ENCODE measurements at regions not wholly inside any gene's neighbourhood (a gene's known extent, or its start where the extent isn't known, plus 50 kb on each side); places are given as distances from the start of the nearest gene placed in this dataset.

DNA sequence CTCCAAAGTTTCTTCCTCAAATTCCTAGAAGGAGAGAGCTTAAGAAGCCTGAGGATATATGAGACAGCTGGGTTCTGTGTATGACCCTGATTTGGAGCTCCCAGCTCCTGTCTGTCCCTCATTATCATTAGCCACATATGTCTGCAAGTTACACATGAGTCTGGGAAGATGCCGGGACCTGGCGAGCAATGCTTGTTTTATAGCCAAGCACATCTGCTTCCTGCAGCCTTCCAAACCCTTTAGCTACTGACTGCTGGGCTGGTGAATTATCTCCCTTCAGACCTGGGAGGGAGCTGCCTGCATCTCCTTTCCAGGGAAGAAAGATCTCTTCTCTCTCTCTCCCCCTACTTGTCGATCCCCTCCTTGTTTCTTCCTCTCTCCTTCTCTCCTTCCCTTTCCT is 556.7 kb upstream of the BOD1L1 start:
- no peak for DNase-seq

DNA sequence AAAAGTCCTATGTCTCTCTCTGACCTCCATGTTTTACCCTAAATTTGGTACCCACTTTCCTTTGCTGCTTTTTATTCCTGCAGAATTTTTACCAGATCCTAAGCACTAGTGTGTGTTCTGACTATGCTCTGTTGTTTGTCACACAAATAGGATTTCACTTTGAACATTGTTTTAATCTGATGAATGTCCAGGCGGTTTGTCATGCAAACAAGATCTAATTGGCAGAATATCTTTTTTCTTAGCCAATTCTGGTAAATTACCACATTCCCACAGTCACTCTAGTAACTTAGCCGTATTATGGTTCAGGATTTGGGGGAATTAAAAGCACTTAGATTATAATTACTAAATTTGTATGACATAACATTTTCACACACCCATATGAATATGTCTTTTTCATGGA is 557.2 kb upstream of the BOD1L1 start:
- no peak for DNase-seq

DNA sequence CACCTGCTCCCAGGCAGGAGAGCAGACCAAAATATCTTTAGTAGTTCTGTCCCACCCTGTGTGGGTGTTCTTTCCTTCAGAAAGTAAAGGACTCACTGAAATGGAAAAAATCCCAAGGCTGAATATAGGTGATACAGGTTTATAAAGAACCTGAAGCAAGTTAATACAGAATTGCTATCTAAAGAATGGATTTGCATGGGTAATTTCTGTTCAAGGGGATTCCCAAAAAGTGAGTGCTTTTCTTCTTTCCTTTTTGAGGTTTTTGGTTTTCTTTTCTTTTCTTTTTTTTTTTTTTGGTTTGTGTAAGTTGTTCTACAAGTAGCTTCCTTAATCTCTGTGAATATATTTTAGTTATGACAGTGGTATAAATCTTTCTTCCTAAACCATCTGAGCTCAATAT is 560.7 kb upstream of the BOD1L1 start:
- DNase-seq, result no peak

DNA sequence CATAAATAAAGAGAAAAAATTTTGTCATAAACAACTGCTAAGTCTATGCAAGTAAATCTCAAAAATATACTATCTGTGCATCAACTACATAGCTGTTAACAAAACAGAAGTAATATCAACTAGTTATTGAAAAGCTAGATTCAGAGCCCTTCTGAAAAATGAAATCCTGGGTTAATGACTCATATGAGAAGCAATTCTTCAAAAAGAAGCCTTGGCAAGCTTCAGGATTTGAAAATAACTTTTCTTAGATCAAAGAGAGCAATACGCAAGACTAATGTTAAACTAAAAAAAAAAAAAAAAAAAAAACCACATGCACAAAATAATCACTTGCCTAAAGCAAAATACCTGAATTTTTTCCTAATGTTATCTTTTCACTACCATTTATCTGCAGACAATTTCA is 566.1 kb upstream of the BOD1L1 start:
- DNase-seq, result no peak

DNA sequence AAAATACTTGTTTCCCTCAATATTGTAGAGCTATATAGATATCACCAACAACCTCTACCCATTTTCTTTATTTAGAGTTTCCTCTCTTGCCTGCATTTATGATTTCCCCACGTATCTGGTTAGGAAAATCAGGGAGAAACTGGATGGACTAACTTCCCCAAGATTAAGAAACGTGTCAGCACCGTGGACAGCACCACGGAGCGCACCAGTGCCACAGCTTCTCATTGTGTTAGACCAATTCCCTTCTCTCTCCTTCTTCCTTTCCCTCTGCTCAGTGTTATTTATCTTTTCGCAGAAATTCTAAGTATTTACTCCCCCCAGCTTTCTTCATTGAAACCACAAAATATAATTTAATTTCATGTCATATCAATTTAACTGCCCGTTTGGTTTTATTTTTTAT is 568.6 kb upstream of the BOD1L1 start:
- no peak for DNase-seq

DNA sequence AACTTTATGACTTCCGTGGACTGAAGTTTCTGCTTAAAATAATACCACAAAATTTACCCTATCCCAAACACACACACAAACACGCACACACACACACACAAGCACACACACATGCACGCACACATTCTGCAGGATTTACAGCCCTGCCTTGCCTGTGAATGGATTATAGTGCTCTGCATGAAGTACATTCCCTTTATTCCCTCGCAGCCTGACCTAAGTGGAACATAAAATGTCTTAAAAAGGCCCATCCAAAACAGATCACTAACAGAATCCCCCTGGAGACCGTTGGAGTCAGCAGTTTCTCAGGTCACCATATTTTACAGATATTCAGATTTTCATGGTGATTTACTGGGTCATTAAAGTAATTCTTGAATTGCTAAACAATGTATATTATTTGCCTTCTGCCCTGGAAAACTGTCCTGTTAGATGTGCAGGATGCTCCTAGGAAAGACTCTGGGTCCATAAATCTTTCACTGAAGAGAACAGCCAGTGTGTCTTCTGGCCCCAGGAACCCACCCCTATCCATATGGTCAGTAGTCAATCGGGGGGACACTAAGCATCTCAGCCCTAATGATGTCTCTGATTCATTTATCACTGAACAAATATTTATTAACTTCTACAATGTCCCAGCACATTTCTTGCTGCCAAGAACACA is 587.7 kb upstream of the BOD1L1 start:
- DNase-seq, result no peak

DNA sequence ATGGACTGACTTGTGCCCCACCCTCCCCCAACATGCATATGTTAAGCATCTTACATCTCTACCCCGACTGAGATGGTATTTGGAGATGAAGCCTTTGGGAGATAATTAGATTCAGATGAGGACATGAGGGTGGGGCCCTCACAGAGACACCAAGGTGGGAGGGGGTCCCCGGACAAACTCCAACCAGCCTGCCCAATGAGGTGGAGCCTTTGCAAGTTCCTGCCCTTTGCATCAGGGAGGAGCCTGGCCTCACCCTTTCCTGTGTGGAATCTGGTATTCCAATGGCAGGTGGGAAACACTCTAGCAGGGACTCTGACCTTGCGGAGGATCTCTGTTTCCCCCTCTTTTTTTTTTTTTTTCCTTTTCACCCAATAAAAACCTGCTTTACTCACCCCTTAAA is 589.9 kb upstream of the BOD1L1 start:
- no peak for DNase-seq

DNA sequence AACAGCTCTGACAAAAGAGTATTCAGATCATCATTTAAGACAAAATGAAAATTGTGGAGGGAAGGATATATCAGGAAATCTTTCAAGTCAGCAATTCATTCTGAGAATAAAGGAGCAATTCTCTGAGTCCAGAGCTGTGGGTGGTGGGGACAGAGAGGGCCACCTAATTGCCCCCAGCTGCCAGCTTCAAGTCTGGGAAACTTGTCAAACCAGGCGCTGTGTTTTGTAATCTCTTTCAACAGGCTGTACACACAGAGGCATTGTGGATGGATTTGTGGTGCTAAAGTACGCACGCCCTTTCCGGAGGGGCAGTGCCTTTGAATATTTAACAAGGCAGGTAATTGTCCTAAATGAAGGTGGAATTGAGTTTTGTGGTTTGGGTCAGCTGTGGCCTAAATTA is 591.1 kb upstream of the BOD1L1 start:
- no peak for DNase-seq

DNA sequence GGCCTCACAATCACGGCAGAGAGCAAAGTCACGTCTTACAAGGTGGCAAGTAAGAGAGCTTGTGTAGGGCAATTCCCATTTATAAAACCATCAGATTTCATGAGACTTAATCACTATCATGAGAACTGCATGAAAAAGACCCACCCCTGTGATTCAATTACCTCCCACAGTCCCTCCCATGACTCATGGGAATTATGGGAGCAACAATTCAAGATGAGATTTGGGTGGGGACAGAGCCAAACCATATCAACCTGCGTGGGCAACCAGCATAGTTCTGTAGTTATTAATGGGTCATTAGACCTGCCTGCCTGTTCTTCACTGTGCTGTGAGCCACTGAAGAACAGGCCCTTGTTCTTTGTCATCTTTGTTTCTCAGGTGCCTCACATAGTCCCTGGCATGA is 593.7 kb upstream of the BOD1L1 start:
- no peak for DNase-seq

DNA sequence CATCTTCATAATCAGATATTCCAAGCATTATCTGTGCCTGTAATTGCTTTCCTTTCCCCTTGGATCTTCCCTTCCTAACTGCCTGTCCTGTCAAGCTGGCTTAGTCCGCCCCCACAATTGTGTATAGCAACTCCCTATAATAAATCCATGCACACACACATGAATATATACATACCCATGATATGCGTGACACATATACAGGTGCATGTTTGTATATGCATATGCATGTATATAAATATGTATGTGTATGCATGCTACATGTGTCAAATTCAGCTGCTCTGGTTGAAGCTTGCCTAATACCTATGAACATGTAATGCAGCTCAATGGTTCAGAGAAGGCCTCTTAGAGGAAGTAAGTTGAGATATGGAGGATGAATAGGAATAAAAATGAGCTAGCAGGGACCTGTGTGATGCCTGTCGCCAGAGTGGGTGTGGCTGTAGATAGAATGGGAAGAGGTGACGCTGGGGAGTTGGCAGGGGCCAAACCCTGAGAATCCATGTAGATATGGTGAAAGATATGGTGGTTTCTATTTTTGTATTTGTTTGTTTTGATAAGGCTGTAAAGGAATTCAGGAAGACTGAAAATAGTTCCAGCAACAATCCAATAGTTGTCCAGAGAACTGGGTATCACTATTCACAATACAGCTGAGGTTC is 595.0 kb upstream of the BOD1L1 start:
- no peak for DNase-seq

DNA sequence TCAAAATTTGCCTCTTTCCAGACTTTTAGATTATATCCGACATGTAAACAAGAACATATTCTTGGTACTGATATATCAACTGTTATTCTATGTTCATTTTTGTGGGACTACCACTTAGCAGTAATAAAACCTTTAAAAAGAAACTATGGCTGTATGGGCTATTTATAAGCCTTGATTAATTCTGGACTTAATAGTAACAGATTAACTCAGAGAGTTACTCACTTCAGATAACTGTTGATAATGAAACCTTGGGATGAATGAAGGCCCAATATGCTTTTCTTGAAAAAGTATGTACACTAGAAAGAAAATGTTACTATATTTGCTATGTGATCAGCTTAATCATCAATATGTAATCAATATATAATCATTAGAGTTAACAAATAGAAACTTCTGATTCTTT is 595.9 kb upstream of the BOD1L1 start:
- no peak for DNase-seq

DNA sequence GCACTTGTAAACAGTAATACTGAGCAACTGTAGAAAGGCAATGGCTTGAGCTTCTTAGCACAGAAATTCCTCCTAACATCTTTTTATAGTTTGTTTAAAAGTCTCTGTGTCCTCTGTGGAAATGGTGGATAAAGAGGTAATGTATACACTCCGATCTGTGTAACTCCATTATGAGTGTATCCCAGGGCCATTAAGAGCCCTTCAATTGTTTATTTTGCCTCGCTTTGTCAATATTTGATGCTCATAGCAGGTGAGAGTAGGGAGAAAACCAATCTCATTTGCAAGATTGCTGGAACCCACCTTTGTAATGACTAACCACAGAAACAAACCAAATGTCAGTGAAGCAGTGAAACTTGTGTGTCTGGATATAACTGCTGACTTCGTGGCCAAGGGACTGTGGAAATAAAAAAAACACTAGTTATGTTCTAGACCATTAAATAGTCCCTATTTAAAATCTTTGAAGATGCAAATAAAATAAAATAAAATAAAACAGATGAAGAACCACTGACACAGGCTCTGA is 598.2 kb upstream of the BOD1L1 start:
- DNase-seq, result no peak

DNA sequence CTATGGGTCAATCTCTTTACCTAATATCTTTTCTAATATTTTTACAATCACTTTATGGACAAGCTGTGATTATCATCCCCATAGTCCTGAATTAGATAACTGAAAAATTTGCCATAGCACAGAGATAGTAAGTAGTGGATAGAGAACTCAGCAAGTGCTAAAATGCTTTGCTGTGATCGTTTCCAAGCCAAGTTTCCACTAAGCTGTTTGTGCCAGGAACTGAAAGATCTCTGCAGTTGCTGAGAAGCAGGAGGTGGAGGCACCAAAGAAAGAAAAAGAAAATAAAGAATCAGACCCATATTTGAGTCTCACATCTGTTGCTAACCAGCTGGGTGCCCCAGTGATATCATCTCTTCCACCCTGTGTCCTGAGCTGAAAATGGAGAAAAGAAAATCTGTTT is 605.6 kb upstream of the BOD1L1 start:
- no peak for DNase-seq

DNA sequence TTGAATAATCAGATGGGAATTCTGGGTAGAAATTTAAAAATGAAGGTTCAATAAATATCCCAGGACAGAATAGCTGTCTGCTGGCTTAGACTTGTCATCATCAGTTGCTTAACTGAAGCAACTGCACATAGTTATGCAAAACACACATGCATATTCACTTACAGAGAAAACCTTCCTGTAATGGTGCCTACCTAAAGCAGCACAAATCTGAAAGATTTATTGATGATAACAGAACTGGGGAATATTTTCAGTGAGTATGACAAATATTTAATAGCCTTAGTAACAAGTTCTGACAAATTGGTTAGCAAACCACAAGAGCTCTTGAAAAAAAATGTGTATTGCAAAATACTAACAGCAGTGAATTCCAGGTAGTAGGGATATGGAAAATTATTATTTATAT is 606.8 kb upstream of the BOD1L1 start:
- no peak for DNase-seq

DNA sequence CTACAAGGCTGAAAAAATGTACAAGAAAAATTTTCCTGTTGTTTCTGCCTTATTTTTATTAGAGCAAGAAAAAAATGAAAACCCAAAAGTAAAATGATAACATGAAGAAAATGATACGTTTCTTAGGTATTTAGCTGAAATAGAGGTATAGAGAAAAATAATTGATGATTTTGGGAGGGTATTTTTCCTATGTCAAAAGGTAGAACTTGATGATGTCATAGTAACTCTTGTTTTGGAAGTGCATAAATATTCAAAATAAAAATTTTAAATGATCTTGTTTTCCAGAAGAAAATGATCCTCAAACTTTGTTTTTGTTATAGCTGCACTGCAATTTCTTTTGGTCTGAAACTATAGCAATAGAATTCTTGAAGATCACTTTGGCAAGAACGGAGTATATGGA is 608.8 kb upstream of the BOD1L1 start:
- DNase-seq, result no peak

DNA sequence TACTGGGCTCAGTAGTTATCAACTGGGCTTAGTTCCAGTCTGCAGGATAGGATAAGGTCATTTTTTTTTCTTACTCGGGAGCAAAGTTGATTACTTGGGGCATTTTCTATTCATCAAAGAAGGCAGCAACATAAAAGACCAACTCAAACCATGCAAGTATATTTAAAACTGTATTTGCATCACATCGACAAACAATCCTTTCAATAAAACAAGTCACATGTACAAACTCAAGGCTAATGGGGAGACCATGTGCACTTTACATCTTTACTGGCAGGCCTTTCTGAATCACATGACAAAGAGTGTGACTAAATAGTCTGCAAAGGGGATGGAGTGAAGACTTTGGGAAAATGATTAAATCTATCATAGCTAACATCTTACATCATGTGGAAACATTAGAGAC is 610.4 kb upstream of the BOD1L1 start:
- no peak for DNase-seq

DNA sequence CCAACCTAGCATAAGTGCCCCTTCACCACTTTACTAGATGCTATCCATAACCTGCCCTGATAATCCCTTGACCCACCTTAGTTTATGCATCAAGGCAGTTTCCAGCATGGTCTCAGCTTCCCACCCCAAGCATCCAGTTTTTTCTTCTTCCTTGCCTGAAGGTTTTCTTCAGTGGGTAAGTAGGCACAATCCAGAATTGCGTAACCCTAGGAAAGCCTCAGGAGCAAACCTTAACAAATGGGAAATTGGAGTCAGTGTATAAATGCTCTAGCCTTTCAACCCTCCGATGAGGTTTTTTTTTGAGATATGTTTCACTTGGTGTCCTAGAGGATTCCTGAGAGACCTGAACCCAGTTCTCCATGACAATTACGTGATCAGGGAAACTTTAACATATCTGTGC is 614.0 kb upstream of the BOD1L1 start:
- DNase-seq, result no peak

DNA sequence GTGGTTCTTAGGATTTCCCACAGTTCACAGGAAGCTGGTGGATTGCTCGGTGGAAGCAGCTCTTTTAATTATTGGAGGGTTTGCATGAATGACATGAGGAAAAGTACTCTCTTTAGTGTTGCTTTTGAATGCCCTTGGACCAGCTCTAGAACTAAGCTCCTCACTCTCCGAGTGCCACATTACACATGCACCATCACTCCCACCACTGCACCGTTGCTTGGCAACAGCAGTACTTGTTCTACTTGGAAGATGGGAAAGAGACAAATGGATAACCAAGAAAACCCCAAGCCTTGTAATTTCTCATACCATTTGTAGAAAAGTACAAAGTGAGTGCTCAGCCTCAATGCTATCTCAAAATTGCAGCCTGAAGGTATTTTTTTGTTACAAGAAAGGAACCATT is 620.2 kb upstream of the BOD1L1 start:
- no peak for DNase-seq

DNA sequence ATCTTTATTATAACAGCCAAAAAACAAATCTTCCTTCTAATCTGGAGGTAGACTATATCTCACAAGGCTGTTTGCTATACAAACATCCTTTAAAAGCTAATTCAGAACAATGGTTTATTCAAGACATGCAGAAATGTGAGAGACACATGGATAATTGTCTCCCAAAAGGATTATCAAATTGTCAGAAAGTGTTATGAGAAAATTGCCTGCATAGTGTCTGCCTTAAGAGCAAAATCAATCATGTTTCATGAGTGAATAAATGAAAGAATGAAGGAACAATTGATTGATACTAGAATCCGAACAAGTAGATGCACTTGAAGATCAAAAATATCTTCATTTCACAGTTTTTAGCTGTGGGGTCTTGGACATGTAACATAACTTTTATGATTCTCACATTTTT is 621.7 kb upstream of the BOD1L1 start:
- no peak for DNase-seq

DNA sequence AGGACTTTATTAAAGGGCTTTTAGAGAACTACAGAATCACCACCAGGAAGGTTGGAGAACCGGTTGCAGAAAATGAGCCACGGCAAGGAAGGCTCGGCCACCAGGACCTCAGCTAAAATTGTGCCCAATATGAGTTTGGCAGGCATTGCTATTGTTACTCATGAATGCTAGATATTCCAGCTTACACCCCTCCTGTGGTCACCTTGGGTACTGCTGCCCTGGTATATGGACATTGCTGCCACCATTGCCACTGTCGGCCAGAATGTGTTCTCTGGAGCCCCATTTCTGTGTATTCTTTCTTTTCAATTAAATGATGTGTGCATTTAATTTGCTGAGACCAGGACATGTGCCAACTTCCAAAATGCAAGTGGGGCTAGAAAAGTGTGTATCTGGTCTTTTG is 626.7 kb upstream of the BOD1L1 start:
- DNase-seq, result no peak

DNA sequence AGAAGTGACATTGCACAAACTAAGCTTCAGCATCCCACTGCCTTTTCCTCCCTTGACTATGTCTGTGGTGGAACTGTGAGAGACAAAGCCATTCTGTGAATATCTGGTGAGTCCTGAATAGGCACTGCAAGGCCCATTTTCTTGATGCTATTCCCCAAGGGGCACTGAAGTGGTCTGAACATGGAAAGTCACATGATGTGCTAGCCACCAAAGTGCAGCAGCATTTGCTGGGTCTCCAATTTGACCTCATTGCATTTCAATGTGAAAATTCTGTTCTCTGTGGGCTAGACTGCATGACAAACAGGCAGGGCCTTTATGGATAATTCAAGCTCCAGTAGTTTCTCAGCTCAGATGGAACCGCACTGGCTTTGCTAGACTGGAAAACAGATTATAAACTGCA is 627.4 kb upstream of the BOD1L1 start:
- DNase-seq, result no peak

DNA sequence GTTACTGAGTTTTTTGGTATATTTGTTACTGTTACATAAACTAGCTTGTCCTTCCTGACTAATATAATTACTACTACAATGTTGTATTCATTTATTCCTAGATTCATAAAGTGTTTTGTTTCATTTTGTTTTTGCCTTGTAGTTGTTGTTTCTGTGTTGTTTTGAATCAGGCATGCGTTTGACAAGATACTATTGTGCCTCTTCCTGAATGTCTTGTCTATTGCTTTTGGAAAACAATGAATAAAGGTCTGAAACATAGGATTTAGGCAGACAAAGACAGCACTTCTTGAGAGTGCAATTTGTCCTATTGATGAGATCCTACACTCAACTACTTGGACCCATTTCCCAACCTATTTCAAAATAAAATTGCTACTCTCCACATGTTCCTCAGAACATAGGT is 630.4 kb upstream of the BOD1L1 start:
- no peak for DNase-seq

DNA sequence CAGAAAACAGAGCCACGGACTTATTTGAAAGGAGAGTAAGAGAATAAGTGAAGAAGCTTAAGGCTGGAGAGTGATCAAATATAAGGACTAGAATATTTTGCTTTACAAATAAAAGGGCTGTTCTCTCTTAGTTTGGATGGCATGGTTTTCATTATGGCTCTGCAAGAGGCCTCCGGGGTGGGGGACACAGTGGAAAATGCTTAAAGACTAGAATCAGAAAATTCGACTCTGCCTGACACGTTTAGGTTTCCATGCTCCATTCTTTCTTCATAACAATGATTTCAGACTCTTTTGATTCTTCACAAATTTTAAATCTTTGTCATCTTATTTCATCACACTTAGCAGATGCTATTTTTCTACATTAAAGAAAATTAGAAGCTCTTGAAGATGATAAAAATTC is 632.4 kb upstream of the BOD1L1 start:
- no peak for DNase-seq

DNA sequence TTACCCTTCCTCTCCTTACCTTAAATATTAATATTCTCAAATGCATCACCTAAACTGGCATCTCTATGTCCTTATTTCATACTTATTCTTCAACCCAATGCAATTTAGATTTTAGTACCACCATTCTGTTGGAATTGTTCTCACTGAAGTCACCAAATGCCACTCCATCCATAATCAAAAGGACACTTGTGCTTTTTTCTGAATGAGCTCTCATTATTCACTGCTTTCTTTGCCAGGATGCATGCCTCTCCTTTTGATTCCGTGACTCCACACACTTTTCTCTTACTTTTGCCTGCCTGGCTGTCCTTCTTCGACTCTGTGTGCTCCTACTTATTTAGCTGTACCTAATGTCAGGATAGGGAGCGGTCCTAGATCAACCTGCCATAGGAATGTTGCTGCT is 633.1 kb upstream of the BOD1L1 start:
- no peak for DNase-seq

DNA sequence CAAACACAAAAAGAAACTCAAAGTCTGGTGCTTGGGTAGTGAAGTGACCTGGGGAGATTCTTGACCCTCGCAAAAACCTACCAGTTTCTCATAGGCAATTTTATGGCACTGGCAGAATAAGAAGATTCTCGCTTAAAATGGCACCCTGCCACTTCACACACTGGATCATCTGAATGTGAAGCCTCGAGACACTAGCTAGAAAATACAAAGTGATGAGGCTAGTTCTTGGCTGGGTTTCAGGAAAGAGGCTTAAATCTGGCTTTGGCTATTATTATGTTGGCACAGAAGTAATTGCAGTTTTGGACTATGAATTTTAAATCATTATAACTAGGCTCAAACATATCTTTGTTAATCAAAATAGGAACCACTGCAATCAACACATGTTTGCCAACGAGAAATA is 634.7 kb upstream of the BOD1L1 start:
- DNase-seq, result no peak

Data from activated effector memory CD4-positive, alpha-beta T cell treated with Interleukin-2 at 50 U/mL for 16 hours (primary cell).